Vagina (tissue), 2 donors: ENCODE measurements at regions not wholly inside any gene's neighbourhood (a gene's known extent, or its start where the extent isn't known, plus 50 kb on each side); places are given as distances from the start of the nearest gene placed in this dataset.
A peak's percentile ranks its signal among the peaks of the same experiment; 100 is the strongest.

Experiments used
- DNase-seq, 2 donors: peaks; one replicate each; pipeline ENCODE4 v3.0.0-alpha.2; 2017; ENCODE audit errors: extremely low spot score in 2 of 2
- H3K27ac ChIP-seq: fragments of 200-600 bp; sonication (generic); one replicate; pipeline ENCODE4 v1.5.1; 2019
- H3K27me3 ChIP-seq: fragments of 200-600 bp; sonication (generic); one replicate; pipeline ENCODE4 v1.5.1; 2019
- H3K36me3 ChIP-seq, 2 donors: fragments of 200-600 bp; sonication (generic); one replicate each; pipeline ENCODE4 v1.5.1; 2017 to 2019
- H3K4me1 ChIP-seq: fragments of 200-600 bp; sonication (generic); one replicate; pipeline ENCODE4 v1.5.1; 2019
- H3K4me3 ChIP-seq, 2 donors: fragments of 200-600 bp; sonication (generic); 1 replicate in 1 of 2; 2 replicates in 1 of 2; pipeline ENCODE4 v1.5.1; 2016 to 2019
- H3K9me3 ChIP-seq: fragments of 200-600 bp; sonication (generic); one replicate; pipeline ENCODE4 v1.5.1; 2019
- POLR2A ChIP-seq, 2 donors: fragments of 450-650 bp; IDR thresholded peaks; one replicate each; pipeline ENCODE4 v1.6.1; 2017; ENCODE audit warnings: antibody characterized with exemption in 2 of 2, mild to moderate bottlenecking in 2 of 2, moderate library complexity in 2 of 2
- POLR2AphosphoS5 ChIP-seq, 2 donors: sonication (generic); formaldehyde crosslinking; IDR thresholded peaks; one replicate each; pipeline ENCODE4 v1.9.0; 2017; ENCODE audit warnings: antibody characterized with exemption in 2 of 2, mild to moderate bottlenecking in 2 of 2, low read depth in 1 of 2; ENCODE audit not compliant: insufficient read depth in 1 of 2
- intact Hi-C: fragments of 100-400 bp; cut with DNase I; formaldehyde crosslinking; loops from one replicate; pipeline ENCODE4 v1.15.1; 2023
- TF ChIP-seq, protein P1 (sequence below), 3 experiments: fragments of 450-650 bp in 2 of 3; fragments of 200-600 bp in 1 of 3; sonication (generic) in 1 of 3; IDR thresholded peaks; one replicate each; pipeline ENCODE4 v1.5.1; 2017 to 2019; ENCODE audit warnings: antibody characterized with exemption in 3 of 3, mild to moderate bottlenecking in 2 of 3, moderate library complexity in 2 of 3

DNA sequence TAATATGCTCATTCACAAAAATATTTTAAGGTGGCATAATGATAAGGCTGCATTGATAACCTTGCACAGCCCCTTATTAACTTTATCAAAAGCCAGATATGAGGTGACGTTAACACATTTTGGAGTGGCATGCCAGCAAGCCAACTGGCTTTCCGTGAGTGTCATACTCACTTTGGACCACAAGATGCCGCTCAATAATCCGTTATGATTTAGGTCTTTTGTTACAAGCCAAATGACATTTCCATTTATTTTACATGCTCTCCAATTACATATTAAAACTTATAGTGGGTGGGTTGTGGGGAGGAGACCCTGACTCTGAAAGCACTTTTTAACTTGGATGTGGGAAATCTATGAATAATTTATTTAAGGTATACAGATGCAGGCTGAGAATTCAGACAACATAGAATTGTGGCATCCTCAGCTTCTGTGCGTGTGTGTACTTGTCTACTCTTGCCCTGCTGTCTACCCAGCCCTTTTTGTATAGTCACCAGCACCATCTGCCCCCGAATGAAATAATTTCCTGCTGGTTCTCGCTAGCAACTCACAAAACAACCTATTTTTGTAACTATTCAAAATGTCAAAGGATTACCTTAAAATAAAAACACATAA is 305.1 kb downstream of the PSAT1 start:
- H3K9me3 ChIP-seq, result no peaks in the 10 kb centered on the region
- no peaks in the 10 kb centered on the region for H3K36me3 ChIP-seq
- TF ChIP-seq, protein P1, sequence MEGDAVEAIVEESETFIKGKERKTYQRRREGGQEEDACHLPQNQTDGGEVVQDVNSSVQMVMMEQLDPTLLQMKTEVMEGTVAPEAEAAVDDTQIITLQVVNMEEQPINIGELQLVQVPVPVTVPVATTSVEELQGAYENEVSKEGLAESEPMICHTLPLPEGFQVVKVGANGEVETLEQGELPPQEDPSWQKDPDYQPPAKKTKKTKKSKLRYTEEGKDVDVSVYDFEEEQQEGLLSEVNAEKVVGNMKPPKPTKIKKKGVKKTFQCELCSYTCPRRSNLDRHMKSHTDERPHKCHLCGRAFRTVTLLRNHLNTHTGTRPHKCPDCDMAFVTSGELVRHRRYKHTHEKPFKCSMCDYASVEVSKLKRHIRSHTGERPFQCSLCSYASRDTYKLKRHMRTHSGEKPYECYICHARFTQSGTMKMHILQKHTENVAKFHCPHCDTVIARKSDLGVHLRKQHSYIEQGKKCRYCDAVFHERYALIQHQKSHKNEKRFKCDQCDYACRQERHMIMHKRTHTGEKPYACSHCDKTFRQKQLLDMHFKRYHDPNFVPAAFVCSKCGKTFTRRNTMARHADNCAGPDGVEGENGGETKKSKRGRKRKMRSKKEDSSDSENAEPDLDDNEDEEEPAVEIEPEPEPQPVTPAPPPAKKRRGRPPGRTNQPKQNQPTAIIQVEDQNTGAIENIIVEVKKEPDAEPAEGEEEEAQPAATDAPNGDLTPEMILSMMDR (IDR thresholded peaks at IDR 0.05), result peak in 1 of 3 experiments; percentile 49
- TF ChIP-seq POLR2A (IDR thresholded peaks at IDR 0.05) (no peak), POLR2AphosphoS5 (IDR thresholded peaks at IDR 0.05; ENCODE audit: insufficient read depth in 1 of 2, low read depth in 1 of 2) (no peak)
- no peak overlapping the region for H3K4me3 ChIP-seq
- H3K27me3 ChIP-seq, result no peaks in the 10 kb centered on the region
- peaks cover 8% of the 10 kb centered on the region for H3K4me1 ChIP-seq
- DNase-seq, result no peak
- intact Hi-C loops, result no loop called here
- H3K27ac ChIP-seq, result no peak overlapping the region

DNA sequence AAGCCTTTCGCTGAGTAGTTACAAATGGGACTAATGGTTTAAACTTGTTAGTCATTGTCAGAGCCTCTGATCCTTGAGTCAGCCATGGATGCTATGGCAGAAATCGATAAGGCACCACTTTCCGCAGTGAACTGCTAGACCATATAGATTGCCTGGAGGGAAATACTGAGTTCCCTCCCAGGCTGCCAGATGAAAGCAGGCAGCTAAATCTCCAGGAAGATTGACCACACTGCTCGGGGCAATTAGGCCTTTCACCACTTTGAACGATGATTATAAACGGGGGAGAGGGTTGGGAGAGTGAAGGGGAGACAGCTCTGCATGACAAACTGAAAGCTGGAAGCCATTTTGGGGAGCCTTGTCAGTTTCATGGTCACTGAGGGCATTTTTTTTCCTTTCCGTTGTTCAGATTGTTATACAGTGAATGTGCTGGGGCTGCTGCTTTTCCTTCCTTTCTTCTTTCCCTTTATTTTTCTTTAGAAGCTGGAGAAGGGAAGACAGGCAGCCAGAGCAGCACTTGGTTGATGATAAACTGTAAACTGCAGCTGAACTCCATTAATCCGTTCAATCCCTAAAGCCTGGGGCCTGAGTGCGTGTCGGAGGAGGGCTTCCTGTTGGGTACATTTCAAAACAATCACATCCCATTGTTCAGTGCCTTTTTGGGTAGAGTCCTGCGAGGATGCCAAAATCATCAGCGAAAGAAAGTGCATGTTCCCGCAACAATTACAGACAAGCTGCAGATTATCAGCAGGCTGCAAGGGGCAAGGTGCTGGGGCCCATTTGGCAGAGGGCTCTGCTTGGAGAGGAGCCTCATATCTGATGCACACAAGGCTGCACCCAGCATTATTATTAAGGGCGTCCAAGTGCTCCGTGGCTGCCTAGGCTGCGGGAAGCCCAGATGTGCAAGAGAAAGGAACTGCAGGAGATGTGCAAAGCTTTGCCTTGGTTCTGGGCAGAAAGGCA is 308.4 kb downstream of the PSAT1 start:
- no peaks in the 10 kb centered on the region for H3K27me3 ChIP-seq
- no peak for DNase-seq
- peaks cover 8% of the 10 kb centered on the region for H3K4me1 ChIP-seq
- H3K36me3 ChIP-seq, result no peaks in the 10 kb centered on the region
- intact Hi-C loops, result no loop called here
- H3K4me3 ChIP-seq, result no peak overlapping the region
- H3K9me3 ChIP-seq, result no peaks in the 10 kb centered on the region
- no peak overlapping the region for H3K27ac ChIP-seq
- TF ChIP-seq, protein P1 (IDR thresholded peaks at IDR 0.05), result no peak
- TF ChIP-seq POLR2AphosphoS5 (IDR thresholded peaks at IDR 0.05; ENCODE audit: insufficient read depth in 1 of 2, low read depth in 1 of 2) (no peak), POLR2A (IDR thresholded peaks at IDR 0.05) (no peak)

DNA sequence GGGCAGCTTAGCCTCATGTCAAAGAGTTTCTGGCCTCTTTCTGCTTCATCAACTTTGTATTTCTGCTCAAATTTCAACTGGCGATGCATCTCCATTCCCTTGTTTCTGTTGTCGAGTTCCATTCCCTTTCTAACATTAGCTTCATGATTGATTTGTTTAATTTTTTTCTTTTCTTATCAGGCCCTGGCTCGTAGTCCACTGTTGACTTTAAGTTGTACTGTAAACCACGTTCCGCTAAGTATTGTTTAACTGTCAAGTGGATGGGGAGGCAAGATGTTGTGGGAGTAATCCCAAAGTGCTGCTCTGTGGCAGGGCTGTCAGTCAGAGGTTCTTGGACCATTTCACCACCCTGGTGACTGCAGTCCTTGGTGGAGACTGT is 309.1 kb downstream of the PSAT1 start:
- TF ChIP-seq POLR2AphosphoS5 (IDR thresholded peaks at IDR 0.05; ENCODE audit: insufficient read depth in 1 of 2, low read depth in 1 of 2) (no peak), POLR2A (IDR thresholded peaks at IDR 0.05) (no peak)
- TF ChIP-seq, protein P1 (IDR thresholded peaks at IDR 0.05), result no peak
- no peaks in the 10 kb centered on the region for H3K36me3 ChIP-seq
- H3K4me1 ChIP-seq, result peaks cover 8% of the 10 kb centered on the region
- intact Hi-C loops, result no loop called here
- no peaks in the 10 kb centered on the region for H3K27me3 ChIP-seq
- H3K4me3 ChIP-seq, result no peak overlapping the region
- no peak for DNase-seq
- no peak overlapping the region for H3K27ac ChIP-seq
- H3K9me3 ChIP-seq, result no peaks in the 10 kb centered on the region

DNA sequence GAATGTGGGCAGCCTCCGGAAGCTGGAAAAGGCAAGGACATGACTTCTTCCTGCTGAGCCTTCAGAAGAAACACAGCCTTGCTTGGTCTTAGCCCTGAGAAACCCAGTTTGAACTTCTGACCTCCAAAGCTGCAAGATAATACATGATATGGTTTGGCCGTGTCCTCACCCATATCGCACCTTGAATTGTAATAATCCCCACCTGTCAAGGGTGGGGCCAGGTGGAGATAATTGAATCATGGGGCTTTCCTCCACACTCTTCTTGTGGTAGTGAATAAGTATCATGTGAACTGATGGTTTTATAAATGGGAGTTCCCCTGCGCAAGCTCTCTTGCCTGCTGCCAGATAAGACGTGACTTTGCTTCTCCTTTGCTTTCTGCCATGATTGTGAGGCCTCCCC is 310.9 kb downstream of the PSAT1 start:
- no peak for DNase-seq
- no peak overlapping the region for H3K27ac ChIP-seq
- no peak for TF ChIP-seq POLR2A (IDR thresholded peaks at IDR 0.05)
- intact Hi-C loops, result no loop called here
- H3K9me3 ChIP-seq, result no peaks in the 10 kb centered on the region
- no peak overlapping the region for H3K4me3 ChIP-seq
- H3K27me3 ChIP-seq, result no peaks in the 10 kb centered on the region
- peaks cover 8% of the 10 kb centered on the region for H3K4me1 ChIP-seq
- no peaks in the 10 kb centered on the region for H3K36me3 ChIP-seq

DNA sequence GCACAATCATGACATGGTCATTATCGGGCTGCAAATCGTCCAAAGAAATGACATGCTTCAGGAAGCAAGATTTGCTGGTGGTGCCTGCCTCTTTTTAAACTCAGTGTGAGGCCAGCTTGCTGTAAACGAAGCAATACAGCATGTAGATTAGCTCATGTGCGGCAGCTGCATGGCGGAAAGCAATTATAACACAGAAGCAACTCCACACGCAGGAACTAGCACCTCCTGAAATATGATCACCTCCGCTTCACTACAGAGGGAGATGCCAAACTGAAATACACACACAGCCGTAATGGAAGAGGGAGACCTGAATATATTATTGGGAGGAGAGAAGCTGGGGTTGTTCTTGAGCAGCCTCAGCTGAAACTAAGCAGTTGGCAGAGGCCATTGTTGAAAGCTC is 312.5 kb downstream of the PSAT1 start:
- DNase-seq, result no peak
- TF ChIP-seq POLR2A (IDR thresholded peaks at IDR 0.05) (no peak), POLR2AphosphoS5 (IDR thresholded peaks at IDR 0.05; ENCODE audit: insufficient read depth in 1 of 2, low read depth in 1 of 2) (no peak)
- TF ChIP-seq, protein P1 (IDR thresholded peaks at IDR 0.05), result no peak
- no peaks in the 10 kb centered on the region for H3K36me3 ChIP-seq
- H3K27ac ChIP-seq, result no peak overlapping the region
- H3K4me3 ChIP-seq, result no peak overlapping the region
- intact Hi-C loops, result no loop called here
- no peaks in the 10 kb centered on the region for H3K9me3 ChIP-seq
- H3K4me1 ChIP-seq, result peaks cover 8% of the 10 kb centered on the region
- no peaks in the 10 kb centered on the region for H3K27me3 ChIP-seq
